HCT116 (cell line): ENCODE measurements at regions not wholly inside any gene's neighbourhood (a gene's known extent, or its start where the extent isn't known, plus 50 kb on each side); places are given as distances from the start of the nearest gene placed in this dataset.

Experiments
- ATAC-seq: fragments of 200-7000 bp; cut with Tn5 transposase; 2 replicates; pipeline ENCODE4 v1.9.1; 2020; ENCODE audit warnings: mild to moderate bottlenecking, moderate library complexity
- BruUV-seq: library from RNA; stranded (reverse); fragments of 400-500 nt; replicated peaks from 2 replicates; lab custom pipeline; 2021; lab: Mats Ljungman, UMichigan
- CTCF ChIA-PET: fragments of 300-600 bp; sonication (Branson Sonifier 250); formaldehyde crosslinking; loops from one replicate; lab custom pipeline; 2021; ENCODE audit warnings: antibody characterized with exemption; lab: Charles Lee
- POLR2A ChIA-PET: fragments of 300-600, 350-600 bp; sonication (Branson Sonifier 250); formaldehyde crosslinking; loops from one replicate; lab custom pipeline; 2021; ENCODE audit warnings: antibody characterized with exemption; lab: Charles Lee
- RAD21 ChIA-PET, 2 experiments: fragments of 300-600 bp; sonication (Branson Sonifier 250); formaldehyde crosslinking; loops; one replicate each; lab custom pipeline; 2023; ENCODE audit warnings: low total read pairs in 2 of 2; ENCODE audit not compliant: uncharacterized antibody in 2 of 2, unreplicated experiment in 2 of 2, low non-redundant PET in 1 of 2; lab: Charles Lee
- DNase-seq: peaks from one replicate; pipeline ENCODE4 v3.0.0-alpha.2; 2010; ENCODE audit warnings: low read depth, low spot score
- H2AFZ ChIP-seq: fragments of 200-600 bp; shearing (Covaris generic), sonication (generic); 2 replicates; pipeline ENCODE4 v1.6.1; 2017; ENCODE audit warnings: low read depth, mixed run types, mixed read lengths, antibody characterized with exemption, low read length; ENCODE audit not compliant: poor library complexity, severe bottlenecking
- H3K27ac ChIP-seq: 2 replicates; pipeline ENCODE4 v1.5.1; 2012; ENCODE audit warnings: low read depth, low read length
- H3K27me3 ChIP-seq: fragments of 200-600 bp; sonication (generic); 2 replicates; pipeline ENCODE4 v1.6.1; 2016; ENCODE audit warnings: mixed run types, low read length, mixed read lengths; ENCODE audit not compliant: insufficient read depth
- H3K36me3 ChIP-seq, 2 experiments: fragments of 200-500 bp in 1 of 2; fragments of 200-600 bp in 1 of 2; sonication (Bioruptor generic) in 1 of 2; sonication (generic) in 1 of 2; 2 replicates each; pipeline versions ENCODE4 v1.5.1 to v1.6.1; 2014 to 2016; ENCODE audit warnings: low read length in 2 of 2, inconsistent platforms in 1 of 2, mixed read lengths in 1 of 2, mixed run types in 1 of 2; ENCODE audit not compliant: insufficient read depth in 2 of 2, control insufficient read depth in 1 of 2
- H3K4me1 ChIP-seq, 2 experiments: fragments of 200-600 bp in 1 of 2; sonication (generic) in 1 of 2; 2 replicates each; pipeline versions ENCODE4 v1.5.1 to v1.6.1; 2012 to 2017; ENCODE audit warnings: low read length in 2 of 2, inconsistent platforms in 1 of 2, mild to moderate bottlenecking in 1 of 2, mixed read lengths in 1 of 2, mixed run types in 1 of 2, moderate library complexity in 1 of 2; ENCODE audit not compliant: insufficient read depth in 2 of 2, control insufficient read depth in 1 of 2
- H3K4me2 ChIP-seq: fragments of 200-600 bp; sonication (generic); 2 replicates; pipeline ENCODE4 v1.6.1; 2017; ENCODE audit warnings: mixed run types, low read length, mixed read lengths
- H3K4me3 ChIP-seq, 2 experiments: fragments of 200-600 bp in 1 of 2; sonication (generic) in 1 of 2; replicated peaks in 1 of 2; 2 replicates each; pipeline ENCODE4 v1.5.1; 2011 to 2016; ENCODE audit warnings: low read length in 2 of 2, control low read depth in 1 of 2, low read depth in 1 of 2, mild to moderate bottlenecking in 1 of 2, mixed read lengths in 1 of 2, mixed run types in 1 of 2
- H3K79me2 ChIP-seq: fragments of 200-600 bp; sonication (generic); 2 replicates; pipeline ENCODE4 v1.6.1; 2017; ENCODE audit warnings: mild to moderate bottlenecking, mixed run types, low read length, moderate library complexity, mixed read lengths; ENCODE audit not compliant: insufficient read depth
- H3K9ac ChIP-seq: fragments of 200-600 bp; sonication (generic); 2 replicates; pipeline ENCODE4 v1.6.1; 2016; ENCODE audit warnings: low read length, mixed read lengths
- H3K9me2 ChIP-seq: fragments of 200-600 bp; sonication (generic), shearing (Covaris generic); 2 replicates; pipeline ENCODE4 v1.6.1; 2017; ENCODE audit warnings: mixed run types, mild to moderate bottlenecking, moderate library complexity; ENCODE audit not compliant: insufficient read depth
- H3K9me3 ChIP-seq, 2 experiments: fragments of 200-500 bp in 1 of 2; fragments of 200-600 bp in 1 of 2; sonication (Bioruptor generic) in 1 of 2; sonication (generic) in 1 of 2; 2 replicates each; pipeline ENCODE4 v1.6.1; 2014 to 2017; ENCODE audit warnings: low read length in 2 of 2, mixed read lengths in 2 of 2, inconsistent platforms in 1 of 2, low read depth in 1 of 2, mild to moderate bottlenecking in 1 of 2, mixed run types in 1 of 2, moderate library complexity in 1 of 2; ENCODE audit not compliant: control insufficient read depth in 1 of 2, insufficient read depth in 1 of 2
- H4K20me1 ChIP-seq: fragments of 200-600 bp; sonication (generic), shearing (Covaris generic); 2 replicates; pipeline ENCODE4 v1.6.1; 2017; ENCODE audit warnings: mixed run types, mild to moderate bottlenecking, moderate library complexity; ENCODE audit not compliant: insufficient read depth
- CBX3 ChIP-seq: IDR thresholded peaks from 2 replicates; pipeline ENCODE4 v1.6.1; 2012; ENCODE audit warnings: low read depth
- CEBPB ChIP-seq: IDR thresholded peaks from 2 replicates; pipeline ENCODE4 v1.6.1; 2012; ENCODE audit warnings: low read depth
- CTCF ChIP-seq, 3 experiments: fragments of 200-600 bp in 1 of 3; sonication (generic) in 1 of 3; IDR thresholded peaks in 2 of 3; conservative IDR thresholded peaks in 1 of 3; 2 replicates each; pipeline ENCODE4 v1.5.1; 2012 to 2017; ENCODE audit warnings: low read depth in 2 of 3, low read length in 2 of 3, antibody characterized with exemption in 1 of 3, borderline replicate concordance in 1 of 3, control low read depth in 1 of 3, mild to moderate bottlenecking in 1 of 3, mixed read lengths in 1 of 3, mixed run types in 1 of 3, moderate library complexity in 1 of 3; ENCODE audit not compliant: insufficient read depth in 1 of 3
- EGR1 ChIP-seq: IDR thresholded peaks from 2 replicates; pipeline ENCODE4 v1.6.1; 2012; ENCODE audit warnings: low read depth
- EZH2phosphoT487 ChIP-seq: fragments of 200-600 bp; IDR thresholded peaks from 2 replicates; pipeline ENCODE4 v1.6.1; 2018; ENCODE audit warnings: antibody characterized with exemption, borderline replicate concordance
- FOSL1 ChIP-seq: IDR thresholded peaks from 2 replicates; pipeline ENCODE4 v1.6.1; 2012; ENCODE audit warnings: low read depth
- JUND ChIP-seq: IDR thresholded peaks from 2 replicates; pipeline ENCODE4 v1.6.1; 2012
- RAD21 ChIP-seq: IDR thresholded peaks from 2 replicates; pipeline ENCODE4 v1.6.1; 2012; ENCODE audit warnings: low read depth, mild to moderate bottlenecking
- REST ChIP-seq: IDR thresholded peaks from 2 replicates; pipeline ENCODE4 v1.6.1; 2012; ENCODE audit warnings: low read depth
- SRF ChIP-seq: IDR thresholded peaks from 2 replicates; pipeline ENCODE4 v1.6.1; 2012; ENCODE audit warnings: low read depth
- YY1 ChIP-seq: IDR thresholded peaks from 2 replicates; pipeline ENCODE4 v1.6.1; 2011; ENCODE audit warnings: low read length, low read depth, moderate library complexity, mild to moderate bottlenecking; ENCODE audit not compliant: insufficient replicate concordance; ENCODE audit errors: extremely low read depth
- intact Hi-C: fragments of 100-400 bp; cut with micrococcal nuclease; formaldehyde crosslinking; loops from 2 replicates; pipeline ENCODE4 v1.10.0; 2022
- TF ChIP-seq, protein P1 (sequence below): IDR thresholded peaks from 2 replicates; pipeline ENCODE4 v1.6.1; 2012

DNA sequence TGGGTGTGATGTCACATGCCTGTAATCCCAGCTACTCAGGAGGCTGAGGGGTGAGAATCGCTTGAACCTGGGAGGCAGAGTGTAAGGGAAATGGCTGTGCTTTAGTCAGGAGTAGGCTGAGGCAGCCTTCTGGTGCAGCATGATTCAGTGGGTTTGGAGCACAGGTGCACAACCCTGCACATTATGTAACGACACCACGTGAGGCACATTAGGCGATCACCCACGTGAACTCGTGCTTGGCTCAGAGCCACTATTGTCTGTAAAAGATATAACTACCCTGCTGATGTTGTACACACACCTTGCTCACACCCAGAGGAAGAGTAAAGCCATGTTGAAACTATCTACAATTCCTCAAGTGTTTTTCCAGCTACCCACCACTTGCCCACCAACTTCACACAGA lies 54.8 kb upstream of the ZC3H15 start:
- Histone ChIP-seq H3K27me3 (no peaks in the 10 kb centered on the region), H3K9me3 (no peaks in the 10 kb centered on the region), H3K79me2 (no peaks in the 10 kb centered on the region), H3K9me2 (no peaks in the 10 kb centered on the region)
- TF ChIP-seq SRF (no peak), RAD21 (no peak), CBX3 (no peak), CTCF (IDR thresholded peaks at IDR 0.05 in 2 of 3, conservative IDR thresholded peaks at IDR 0.05 in 1 of 3; ENCODE audit: borderline replicate concordance in 1 of 3, insufficient read depth in 1 of 3, low read depth in 2 of 3, low read length in 2 of 3) (no peak), EZH2phosphoT487 (no peak), FOSL1 (no peak), REST (no peak), CEBPB (no peak), YY1 (no peak), JUND (no peak), EGR1 (no peak)
- TF ChIP-seq, protein P1, sequence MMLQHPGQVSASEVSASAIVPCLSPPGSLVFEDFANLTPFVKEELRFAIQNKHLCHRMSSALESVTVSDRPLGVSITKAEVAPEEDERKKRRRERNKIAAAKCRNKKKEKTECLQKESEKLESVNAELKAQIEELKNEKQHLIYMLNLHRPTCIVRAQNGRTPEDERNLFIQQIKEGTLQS: no peak
- TF ChIP-seq, all 23 proteins: peak for 0
- intact Hi-C loops: no loop called here
- RAD21 ChIA-PET: no interaction called here
- Histone ChIP-seq H3K9ac (no peak overlapping the region), H3K4me1 (no peaks in the 10 kb centered on the region), H3K27ac (no peak overlapping the region), H3K4me3 (no peak overlapping the region), H3K36me3 (no peaks in the 10 kb centered on the region), H3K4me2 (no peak overlapping the region), H4K20me1 (no peaks in the 10 kb centered on the region), H2AFZ (no peak overlapping the region)
- CTCF ChIA-PET: no interaction called here
- no peak for ATAC-seq
- no peak for DNase-seq
- POLR2A ChIA-PET: no interaction called here
- no TSS peak for BruUV-seq
